ENCODE measurements at regions not wholly inside any gene's neighbourhood (a gene's known extent, or its start where the extent isn't known, plus 50 kb on each side); places are given as distances from the start of the nearest gene placed in this dataset.

- TF ChIP-seq, protein P1, sequence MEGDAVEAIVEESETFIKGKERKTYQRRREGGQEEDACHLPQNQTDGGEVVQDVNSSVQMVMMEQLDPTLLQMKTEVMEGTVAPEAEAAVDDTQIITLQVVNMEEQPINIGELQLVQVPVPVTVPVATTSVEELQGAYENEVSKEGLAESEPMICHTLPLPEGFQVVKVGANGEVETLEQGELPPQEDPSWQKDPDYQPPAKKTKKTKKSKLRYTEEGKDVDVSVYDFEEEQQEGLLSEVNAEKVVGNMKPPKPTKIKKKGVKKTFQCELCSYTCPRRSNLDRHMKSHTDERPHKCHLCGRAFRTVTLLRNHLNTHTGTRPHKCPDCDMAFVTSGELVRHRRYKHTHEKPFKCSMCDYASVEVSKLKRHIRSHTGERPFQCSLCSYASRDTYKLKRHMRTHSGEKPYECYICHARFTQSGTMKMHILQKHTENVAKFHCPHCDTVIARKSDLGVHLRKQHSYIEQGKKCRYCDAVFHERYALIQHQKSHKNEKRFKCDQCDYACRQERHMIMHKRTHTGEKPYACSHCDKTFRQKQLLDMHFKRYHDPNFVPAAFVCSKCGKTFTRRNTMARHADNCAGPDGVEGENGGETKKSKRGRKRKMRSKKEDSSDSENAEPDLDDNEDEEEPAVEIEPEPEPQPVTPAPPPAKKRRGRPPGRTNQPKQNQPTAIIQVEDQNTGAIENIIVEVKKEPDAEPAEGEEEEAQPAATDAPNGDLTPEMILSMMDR (conservative IDR thresholded peaks at IDR 0.05; ENCODE audit: low read depth in 2 of 2) = no peak
- TF ChIP-seq EZH2phosphoT487 (IDR thresholded peaks at IDR 0.05; ENCODE audit: unreplicated experiment) (no peak), POLR2AphosphoS5 (IDR thresholded peaks at IDR 0.05; ENCODE audit: low read depth) (no peak), EZH2 (IDR thresholded peaks at IDR 0.05; ENCODE audit: low read depth, unreplicated experiment) (no peak)
Observed at GRCh38 chr2:119051263-119051662, 107.3 kb downstream of the C1QL2 start.

Data from GM23338 (cell line).